ENCODE measurements at regions not wholly inside any gene's neighbourhood (a gene's known extent, or its start where the extent isn't known, plus 50 kb on each side); places are given as distances from the start of the nearest gene placed in this dataset.

- intact Hi-C loops (cut with DNase I): no loop called here
- ATAC-seq: no peak
- no peak for DNase-seq (ENCODE audit: missing footprints)
Measured at GRCh38 chr2:56444339-56444738, 260.5 kb downstream of the CCDC85A start.

GRCh38 chr2:56448403-56449001 lies 264.7 kb downstream of the CCDC85A start:
- DNase-seq (ENCODE audit: missing footprints) (no peak), ATAC-seq (no peak)
- intact Hi-C loops (cut with DNase I): no loop called here

DNA sequence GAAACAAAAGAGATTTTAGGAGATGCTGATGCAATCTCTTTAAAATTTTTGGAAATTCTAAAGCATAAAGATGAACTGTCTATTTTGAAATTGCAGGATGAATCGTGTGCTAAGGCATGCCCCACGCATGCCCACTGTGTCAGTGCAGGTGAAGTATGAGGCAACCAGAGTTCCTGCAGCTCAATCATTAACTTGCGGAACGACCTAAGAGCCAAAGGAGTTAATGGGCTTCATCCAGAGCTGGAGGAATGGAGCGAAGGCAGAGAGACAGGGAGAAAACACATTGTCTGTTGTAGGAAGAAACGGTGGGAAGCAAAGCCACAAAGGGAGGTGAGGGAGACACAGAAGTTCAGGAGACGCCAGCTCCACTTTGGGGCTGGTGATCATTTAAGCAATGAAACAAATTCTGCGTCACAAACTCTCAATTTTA lies 265.2 kb downstream of the CCDC85A start:
- ATAC-seq (no peak), DNase-seq (ENCODE audit: missing footprints) (no peak)
- intact Hi-C loops (cut with DNase I): no loop called here

GRCh38 chr2:56449449-56449860 lies 265.7 kb downstream of the CCDC85A start:
- DNase-seq (ENCODE audit: missing footprints): no peak
- intact Hi-C loops (cut with DNase I): no loop called here
- ATAC-seq: no peak

GRCh38 chr2:56450047-56450446 lies 266.3 kb downstream of the CCDC85A start:
- no peak for ATAC-seq
- intact Hi-C loops (cut with DNase I): no loop called here
- no peak for DNase-seq (ENCODE audit: missing footprints)

GRCh38 chr2:56450772-56451171 lies 267.0 kb downstream of the CCDC85A start:
- intact Hi-C loops (cut with DNase I): no loop called here
- no peak for DNase-seq (ENCODE audit: missing footprints)
- no peak for ATAC-seq

DNA sequence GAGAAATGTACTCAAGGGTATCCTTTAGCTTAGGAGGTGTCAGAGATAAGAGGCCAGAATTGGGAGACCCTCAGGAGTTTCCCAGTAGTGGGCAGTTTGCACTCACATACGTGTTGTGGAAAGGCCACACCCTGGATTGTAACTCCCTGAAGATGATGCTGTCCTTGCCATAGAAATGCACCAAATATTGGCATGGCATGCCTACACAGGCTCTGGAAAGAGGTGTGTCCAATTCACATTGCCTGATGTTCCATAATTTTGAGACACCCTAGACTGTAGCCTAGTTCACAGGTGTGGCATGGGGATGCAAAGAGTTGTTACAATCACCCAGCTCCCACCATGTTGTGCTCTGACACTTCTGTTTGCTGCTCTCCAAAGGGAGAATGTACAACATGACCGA lies 271.9 kb downstream of the CCDC85A start:
- ATAC-seq (no peak), DNase-seq (ENCODE audit: missing footprints) (no peak)
- intact Hi-C loops (cut with DNase I): no loop called here

- ATAC-seq (no peak), DNase-seq (ENCODE audit: missing footprints) (no peak)
- intact Hi-C loops (cut with DNase I): no loop called here
Measured at GRCh38 chr2:56456791-56457190, 273.0 kb downstream of the CCDC85A start.

- intact Hi-C loops (cut with DNase I): no loop called here
- ATAC-seq (no peak), DNase-seq (ENCODE audit: missing footprints) (no peak)
Measured at GRCh38 chr2:56460508-56460907, 276.7 kb downstream of the CCDC85A start.

- ATAC-seq: no peak
- DNase-seq (ENCODE audit: missing footprints): no peak
- intact Hi-C loops (cut with DNase I): no loop called here
Measured at GRCh38 chr2:56464066-56464465, 280.3 kb downstream of the CCDC85A start.

- DNase-seq (ENCODE audit: missing footprints): no peak
- intact Hi-C loops (cut with DNase I): no loop called here
- no peak for ATAC-seq
Measured at GRCh38 chr2:56464613-56465012, 280.8 kb downstream of the CCDC85A start.

DNA sequence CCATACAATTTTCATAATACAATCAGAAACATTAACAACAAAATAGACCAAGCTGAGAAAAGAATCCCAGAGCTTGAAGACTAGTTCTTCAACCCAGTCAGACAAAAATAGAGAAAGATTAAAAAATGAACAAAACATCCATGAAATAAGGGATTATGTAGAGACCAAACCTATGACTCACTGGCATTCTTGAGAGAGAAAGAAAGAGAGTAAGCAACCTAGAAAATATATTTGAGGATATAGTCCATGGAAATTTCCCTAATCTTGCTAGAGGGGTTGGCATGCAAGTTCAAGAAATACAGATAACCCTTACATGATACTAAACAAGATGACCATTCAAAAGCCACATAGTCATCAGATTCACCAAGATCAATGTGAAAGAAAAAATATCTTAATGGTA lies 281.7 kb downstream of the CCDC85A start:
- intact Hi-C loops (cut with DNase I): no loop called here
- no peak for ATAC-seq
- DNase-seq (ENCODE audit: missing footprints): no peak

GRCh38 chr2:56473524-56473923 lies 289.7 kb downstream of the CCDC85A start:
- DNase-seq (ENCODE audit: missing footprints): no peak
- no peak for ATAC-seq
- intact Hi-C loops (cut with DNase I): no loop called here

DNA sequence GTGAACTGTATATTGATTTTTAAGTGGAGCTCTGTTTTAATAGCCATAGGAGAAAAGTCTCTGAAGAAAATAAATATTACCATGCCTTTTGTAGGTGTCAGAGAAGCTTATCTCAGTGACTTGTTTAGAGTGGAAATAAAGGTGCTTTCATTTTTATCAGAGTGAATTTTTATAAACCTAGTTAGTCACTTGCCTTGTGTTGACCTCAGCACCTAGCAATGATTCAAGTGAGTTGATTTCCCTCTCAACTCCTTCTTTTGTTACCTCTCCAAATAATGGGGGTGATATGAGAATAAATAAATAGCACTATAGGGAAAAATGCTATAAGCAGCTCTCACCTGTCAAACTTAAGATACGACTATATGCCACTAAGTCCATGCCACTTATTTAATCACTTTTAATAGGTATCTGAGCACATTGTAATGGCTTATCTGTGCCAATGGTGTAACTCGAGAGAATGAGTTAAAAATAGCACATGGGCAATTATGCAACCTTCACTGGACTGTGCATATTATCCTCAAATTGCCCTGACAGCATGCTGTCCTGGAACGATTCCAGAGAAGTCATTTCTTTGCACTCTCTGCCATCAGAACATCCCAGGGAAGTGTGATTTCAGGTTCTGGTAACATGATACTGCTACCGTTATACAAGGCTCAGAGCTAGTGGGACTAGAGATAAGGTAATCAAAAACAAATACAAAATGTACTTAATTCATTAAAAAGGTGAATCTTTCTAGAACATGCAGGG lies 290.8 kb downstream of the CCDC85A start:
- peak; percentile 88 for ATAC-seq
- intact Hi-C loops (cut with DNase I): loop anchor here (5.0 kb wide), 1 partner anchor 48 kb away; no protein-coding TSS in a partner anchor
- no peak for DNase-seq (ENCODE audit: missing footprints)

GRCh38 chr2:56475191-56475590 lies 291.4 kb downstream of the CCDC85A start:
- DNase-seq (ENCODE audit: missing footprints): no peak
- intact Hi-C loops (cut with DNase I): loop anchor here (5.0 kb wide), 1 partner anchor 47 kb away; no protein-coding TSS in a partner anchor
- no peak for ATAC-seq

DNA sequence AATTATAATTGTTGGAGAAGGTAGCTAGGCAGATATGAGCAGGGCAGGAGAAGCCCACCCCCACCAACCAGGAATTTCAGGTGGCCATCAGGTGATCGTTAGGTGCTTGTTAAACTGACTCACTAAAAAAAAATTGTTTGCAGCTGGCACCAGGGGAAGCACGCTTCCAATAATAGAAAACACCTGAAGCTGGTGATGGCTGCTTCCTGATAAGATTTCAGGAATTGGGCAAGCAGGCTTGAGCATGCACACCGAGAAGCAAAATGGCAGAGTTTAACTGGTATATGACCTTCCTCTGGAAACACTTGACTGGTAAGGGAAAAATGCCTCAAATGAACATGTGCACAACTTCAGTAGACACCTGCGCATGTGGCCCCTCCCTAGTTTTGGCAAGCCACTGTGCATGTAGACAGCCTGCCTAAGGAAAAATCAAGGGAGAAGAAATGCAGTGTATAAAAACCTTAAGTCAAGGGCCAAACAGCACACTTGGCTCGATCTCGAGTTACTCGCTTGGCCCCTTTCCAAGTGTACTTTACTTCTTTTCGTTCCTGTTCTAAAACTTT lies 292.8 kb downstream of the CCDC85A start:
- ATAC-seq (no peak), DNase-seq (ENCODE audit: missing footprints) (no peak)
- intact Hi-C loops (cut with DNase I): loop anchor here (5.0 kb wide), 1 partner anchor 46 kb away; no protein-coding TSS in a partner anchor

DNA sequence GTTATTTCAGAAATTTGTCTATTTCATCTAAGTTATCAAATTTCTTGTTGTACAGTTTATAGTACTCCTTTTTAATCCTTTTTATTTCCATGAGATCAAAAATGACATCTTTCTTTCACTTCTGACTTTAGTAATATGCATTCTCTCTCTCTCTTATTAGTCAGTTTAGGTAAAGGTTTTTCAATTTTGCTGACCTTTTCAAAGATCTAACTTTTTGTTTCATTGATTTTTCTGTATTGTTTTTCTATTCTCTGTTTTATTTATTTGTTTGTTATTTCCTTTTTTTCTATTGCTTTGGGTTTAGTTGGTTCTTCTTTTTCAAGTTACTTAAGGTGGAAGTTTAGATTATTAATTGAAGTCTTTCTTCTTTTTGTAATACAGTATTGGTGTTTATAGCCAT lies 294.2 kb downstream of the CCDC85A start:
- intact Hi-C loops (cut with DNase I): loop anchor here (5.0 kb wide), 1 partner anchor 44 kb away; no protein-coding TSS in a partner anchor
- DNase-seq (ENCODE audit: missing footprints) (no peak), ATAC-seq (no peak)

DNA sequence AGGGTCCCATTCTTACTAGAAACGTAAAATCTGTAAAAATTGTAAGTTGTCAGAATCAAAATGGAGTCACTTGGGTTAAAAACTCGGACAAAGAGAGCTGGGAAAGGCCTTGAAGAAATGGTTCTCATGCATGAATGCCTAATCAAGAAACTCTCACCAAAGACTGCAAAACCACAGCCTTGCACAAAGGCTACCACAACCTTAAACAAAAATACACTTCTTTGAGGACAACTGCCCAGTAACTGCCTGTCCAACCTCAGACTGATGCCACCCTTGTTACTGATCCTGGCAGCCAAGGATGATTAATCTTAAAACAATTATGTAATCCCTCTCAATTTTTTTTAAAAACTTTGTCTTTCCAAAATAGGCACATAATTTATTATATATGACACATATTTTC lies 299.3 kb downstream of the CCDC85A start:
- ATAC-seq: no peak
- DNase-seq (ENCODE audit: missing footprints): no peak
- intact Hi-C loops (cut with DNase I): no loop called here

DNA sequence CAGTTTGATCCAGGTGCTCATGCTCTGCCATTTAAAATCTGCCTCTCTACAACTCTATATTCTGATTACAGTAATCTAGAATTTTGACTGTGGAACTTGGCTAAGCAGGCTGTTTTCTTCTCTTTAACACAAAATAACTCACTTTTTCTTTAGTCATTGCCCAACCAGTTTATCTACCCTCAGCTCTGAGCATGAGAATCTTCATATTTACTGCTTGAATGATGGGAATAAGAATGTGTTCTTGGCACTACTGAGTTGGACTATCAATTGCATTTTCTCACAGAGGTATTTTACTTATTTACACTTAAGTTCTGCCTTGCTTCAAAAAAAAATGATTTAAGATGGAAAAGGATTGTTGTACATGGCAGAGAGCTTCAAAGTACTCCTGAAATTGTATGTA lies 301.1 kb downstream of the CCDC85A start:
- intact Hi-C loops (cut with DNase I): no loop called here
- no peak for DNase-seq (ENCODE audit: missing footprints)
- no peak for ATAC-seq

DNA sequence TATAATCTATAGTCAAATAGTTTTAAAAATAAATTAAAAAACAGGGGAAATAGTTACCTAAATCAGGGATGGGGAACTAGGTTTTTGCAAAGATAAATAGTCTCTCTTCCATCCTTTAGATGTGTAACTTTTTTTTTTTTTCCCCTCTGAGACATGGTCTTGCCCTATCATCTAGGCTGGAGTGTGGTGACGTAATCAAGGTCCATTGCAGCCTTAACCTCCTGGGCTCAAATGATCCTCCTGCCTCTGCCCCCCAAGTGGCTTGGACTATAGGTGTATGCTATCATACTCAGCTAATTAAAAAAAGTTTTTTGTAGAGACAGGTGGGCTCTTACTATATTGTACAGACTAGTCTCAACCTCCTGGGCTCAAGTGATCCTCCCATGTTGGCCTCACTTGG lies 316.5 kb downstream of the CCDC85A start:
- ATAC-seq (no peak), DNase-seq (ENCODE audit: missing footprints) (no peak)

More for the DNA sequence above, 316.5 kb downstream of the CCDC85A start:
- intact Hi-C loops (cut with DNase I): no loop called here
